ENCODE measurements at regions not wholly inside any gene's neighbourhood (a gene's known extent, or its start where the extent isn't known, plus 50 kb on each side); places are given as distances from the start of the nearest gene placed in this dataset.
"Not testable (repeated sequence)": the region's sequence is repeated elsewhere in the genome, so short reads cannot be mapped to it uniquely, and the experiment has no call there.

GRCh38 chr2:56874717-56875116, 690.9 kb downstream of the CCDC85A start:
- H3K4me3 ChIP-seq (ENCODE audit: low read depth, low read length) = no peak overlapping the region
- DNase-seq (ENCODE audit: low read depth) = no peak

DNA sequence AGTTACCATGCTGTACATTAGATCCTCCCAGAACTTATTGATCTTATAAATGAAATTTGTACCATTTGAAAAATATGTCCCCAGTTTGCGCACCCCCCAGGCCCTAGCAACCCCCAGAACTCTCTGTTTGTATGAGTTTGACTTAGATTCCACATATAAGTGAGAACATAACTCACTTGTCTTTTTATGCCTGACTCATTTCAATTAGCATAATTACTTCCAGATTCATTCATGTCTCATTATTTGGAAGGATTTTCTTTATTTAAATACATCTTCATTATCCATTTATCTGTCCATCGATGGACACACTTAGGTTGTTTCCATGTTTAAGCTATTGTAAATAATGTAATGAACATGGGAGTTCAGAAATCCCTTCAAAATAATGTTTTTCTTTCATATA, 705.9 kb downstream of the CCDC85A start:
- no peak overlapping the region for H3K4me3 ChIP-seq (ENCODE audit: low read depth, low read length)
- no peak for DNase-seq (ENCODE audit: low read depth)

GRCh38 chr2:56892382-56892781, 708.6 kb downstream of the CCDC85A start:
- H3K4me3 ChIP-seq (ENCODE audit: low read depth, low read length) = no peak overlapping the region
- no peak for DNase-seq (ENCODE audit: low read depth)

GRCh38 chr2:56898986-56899385, 715.2 kb downstream of the CCDC85A start:
- DNase-seq (ENCODE audit: low read depth) = no peak
- no peak overlapping the region for H3K4me3 ChIP-seq (ENCODE audit: low read depth, low read length)

- DNase-seq (ENCODE audit: low read depth) = no peak
- H3K4me3 ChIP-seq (ENCODE audit: low read depth, low read length) = no peak overlapping the region
These were observed 728.7 kb downstream of the CCDC85A start for GRCh38 chr2:56912490-56912889.

DNA sequence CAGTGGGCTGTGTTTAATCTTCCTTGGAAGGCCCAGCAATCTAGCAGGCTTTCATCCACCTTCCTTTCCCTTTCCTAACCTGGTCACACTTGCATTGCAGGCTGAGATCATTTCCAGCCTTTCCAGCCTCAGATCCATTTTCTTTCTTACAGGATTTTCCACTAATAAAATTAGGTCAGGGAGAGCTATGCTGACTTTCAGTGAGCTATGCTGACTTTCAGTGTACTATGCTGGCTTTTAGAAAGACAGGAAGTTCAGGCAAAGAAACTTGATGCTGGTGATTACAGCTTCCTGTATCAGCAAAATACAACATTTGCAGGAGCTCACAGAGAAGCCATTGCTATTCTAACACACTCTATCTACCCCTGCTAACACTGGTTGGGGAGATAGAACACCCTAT, 735.0 kb downstream of the CCDC85A start:
- DNase-seq (ENCODE audit: low read depth) = no peak
- H3K4me3 ChIP-seq (ENCODE audit: low read depth, low read length) = no peak overlapping the region

GRCh38 chr2:56933976-56934375, 750.2 kb downstream of the CCDC85A start:
- DNase-seq (ENCODE audit: low read depth) = no peak
- no peak overlapping the region for H3K4me3 ChIP-seq (ENCODE audit: low read depth, low read length)

- no peak for DNase-seq (ENCODE audit: low read depth)
- H3K4me3 ChIP-seq (ENCODE audit: low read depth, low read length) = no peak overlapping the region
These were observed 751.1 kb downstream of the CCDC85A start for GRCh38 chr2:56934866-56935265.

DNA sequence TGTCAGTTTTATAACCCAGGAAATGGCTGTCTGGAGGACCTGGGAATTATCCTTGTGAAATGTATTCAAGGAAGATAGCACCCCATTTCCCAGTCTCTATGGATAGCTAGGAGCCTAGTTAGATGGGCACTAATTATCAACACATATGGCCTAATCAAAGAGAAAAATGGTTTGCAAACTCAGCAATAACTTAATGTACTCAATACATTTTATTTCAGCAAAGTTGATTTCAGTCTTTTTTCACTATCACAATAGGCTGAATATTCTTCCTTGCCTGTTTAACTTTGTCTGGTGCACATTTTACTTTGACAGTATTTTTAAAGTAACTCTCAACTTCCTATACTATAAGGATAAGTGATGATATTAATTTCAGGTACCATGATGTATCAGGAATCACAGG, 756.3 kb downstream of the CCDC85A start:
- no peak for DNase-seq (ENCODE audit: low read depth)
- no peak overlapping the region for H3K4me3 ChIP-seq (ENCODE audit: low read depth, low read length)

- no peak overlapping the region for H3K4me3 ChIP-seq (ENCODE audit: low read depth, low read length)
These were observed 769.1 kb downstream of the CCDC85A start for GRCh38 chr2:56952871-56953270.

DNA sequence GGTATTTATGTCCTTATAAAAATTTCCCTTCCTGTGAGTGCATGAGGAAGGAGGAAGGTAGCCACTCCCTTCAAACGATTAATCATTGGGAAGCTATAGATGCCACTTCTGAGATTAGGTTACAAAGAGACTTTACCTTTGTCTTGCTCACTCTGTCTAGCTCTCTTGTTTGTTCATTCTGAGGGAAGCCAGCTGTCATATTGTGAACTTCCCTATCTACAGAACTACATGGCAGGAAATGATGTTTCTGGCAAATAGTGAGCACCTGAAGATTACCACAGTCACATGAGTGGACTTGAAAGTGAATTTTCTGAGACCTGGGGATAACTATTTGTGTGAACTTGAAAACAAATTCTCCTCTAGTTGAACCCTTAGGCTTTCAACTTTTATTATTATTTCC, 776.8 kb downstream of the CCDC85A start:
- H3K4me3 ChIP-seq (ENCODE audit: low read depth, low read length) = no peak overlapping the region
- DNase-seq (ENCODE audit: low read depth) = no peak

More at GRCh38 chr2:56952871-56953270, 769.1 kb downstream of the CCDC85A start:
- no peak for DNase-seq (ENCODE audit: low read depth)

DNA sequence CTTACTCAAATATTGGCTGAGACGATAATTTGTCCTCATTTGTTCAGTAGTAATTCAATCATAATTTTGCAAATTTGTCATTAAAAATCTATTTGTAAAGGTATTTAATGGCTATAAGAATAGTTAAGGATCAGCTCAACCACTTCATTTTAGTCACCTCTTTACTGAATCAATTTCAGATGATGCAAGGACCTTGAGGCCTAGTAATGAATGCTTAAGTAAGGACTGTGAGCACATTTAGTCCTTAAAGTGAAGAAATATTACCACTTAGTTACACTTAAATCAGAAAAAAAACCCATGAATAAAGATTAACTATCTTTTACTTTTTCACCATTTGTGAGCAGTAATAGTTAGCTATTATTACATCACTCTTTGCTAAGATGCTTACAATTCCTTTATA, 778.9 kb downstream of the CCDC85A start:
- DNase-seq (ENCODE audit: low read depth) = no peak
- H3K4me3 ChIP-seq (ENCODE audit: low read depth, low read length) = no peak overlapping the region

DNA sequence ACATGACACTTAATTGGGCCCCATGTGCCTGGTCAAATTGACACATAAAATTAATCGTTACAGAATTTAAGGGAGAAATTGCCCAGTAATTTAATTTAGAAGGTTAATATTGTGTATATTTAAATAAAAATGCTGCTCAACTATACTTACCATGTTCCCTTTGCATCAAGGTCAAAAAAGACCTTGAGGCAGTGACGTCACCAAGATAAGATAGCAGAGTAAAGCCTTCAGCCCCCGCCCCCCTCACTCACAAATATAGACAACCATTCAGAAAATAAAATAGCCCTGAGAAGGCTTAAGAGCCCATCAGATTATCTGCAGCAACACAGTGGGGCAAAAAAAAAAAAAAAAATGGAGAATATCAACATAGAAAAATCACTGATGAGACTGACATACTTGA, 785.7 kb downstream of the CCDC85A start:
- no peak for DNase-seq (ENCODE audit: low read depth)
- no peak overlapping the region for H3K4me3 ChIP-seq (ENCODE audit: low read depth, low read length)

GRCh38 chr2:56971383-56971974, 787.7 kb downstream of the CCDC85A start:
- DNase-seq (ENCODE audit: low read depth) = no peak
- no peak overlapping the region for H3K4me3 ChIP-seq (ENCODE audit: low read depth, low read length)

- DNase-seq (ENCODE audit: low read depth) = peak; percentile 34
- no peak overlapping the region for H3K4me3 ChIP-seq (ENCODE audit: low read depth, low read length)
These were observed 797.8 kb downstream of the CCDC85A start for GRCh38 chr2:56981554-56981953.

GRCh38 chr2:56985609-56986008, 801.8 kb downstream of the CCDC85A start:
- no peak overlapping the region for H3K4me3 ChIP-seq (ENCODE audit: low read depth, low read length)

GRCh38 chr2:57022496-57022895, 838.7 kb downstream of the CCDC85A start:
- H3K4me3 ChIP-seq (ENCODE audit: low read depth, low read length) = no peak overlapping the region
- no peak for DNase-seq (ENCODE audit: low read depth)

More at GRCh38 chr2:56985609-56986008, 801.8 kb downstream of the CCDC85A start:
- DNase-seq (ENCODE audit: low read depth) = no peak

GRCh38 chr2:57044931-57045635, 861.3 kb downstream of the CCDC85A start:
- no peak for DNase-seq (ENCODE audit: low read depth)
- no peak overlapping the region for H3K4me3 ChIP-seq (ENCODE audit: low read depth, low read length)

- DNase-seq (ENCODE audit: low read depth) = no peak
- no peak overlapping the region for H3K4me3 ChIP-seq (ENCODE audit: low read depth, low read length)
These were observed 865.5 kb downstream of the CCDC85A start for GRCh38 chr2:57049273-57049672.

- no peak for DNase-seq (ENCODE audit: low read depth)
- no peak overlapping the region for H3K4me3 ChIP-seq (ENCODE audit: low read depth, low read length)
These were observed 866.2 kb downstream of the CCDC85A start for GRCh38 chr2:57050007-57050406.

DNA sequence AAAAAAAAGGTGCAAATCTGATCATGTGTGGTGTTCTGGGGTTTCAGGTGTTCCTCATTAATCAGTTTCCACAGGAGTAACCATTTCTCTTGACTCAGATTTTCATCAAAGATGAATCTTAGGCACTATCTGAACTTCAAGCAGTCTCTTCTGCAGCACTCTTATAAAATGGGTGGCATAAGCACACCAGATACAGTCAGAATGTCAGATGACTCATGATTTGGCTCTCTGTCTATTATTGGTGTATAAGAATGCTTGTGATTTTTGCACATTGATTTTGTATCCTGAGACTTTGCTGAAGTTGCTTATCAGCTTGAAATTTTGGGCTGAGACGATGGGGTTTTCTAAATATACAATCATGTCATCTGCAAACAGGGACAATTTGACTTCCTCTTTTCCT, 882.5 kb downstream of the CCDC85A start:
- not testable (repeated sequence) for H3K4me3 ChIP-seq (ENCODE audit: low read depth, low read length); DNase-seq (ENCODE audit: low read depth)
